Ovary (tissue), 7 donors: ENCODE measurements at regions not wholly inside any gene's neighbourhood (a gene's known extent, or its start where the extent isn't known, plus 50 kb on each side); places are given as distances from the start of the nearest gene placed in this dataset.

Experiments
- DNase-seq, 5 donors: peaks; one replicate each; pipeline ENCODE4 v3.0.0-alpha.2; 2019 to 2020
- H3K27ac ChIP-seq, 2 donors: fragments of 200-600 bp; one replicate each; pipeline versions ENCODE4 v1.5.1 to v1.8.0; 2019 to 2022
- H3K27me3 ChIP-seq: fragments of 200-600 bp; one replicate; pipeline ENCODE4 v1.8.0; 2022
- H3K36me3 ChIP-seq: fragments of 200-600 bp; sonication (generic); one replicate; pipeline ENCODE4 v1.5.1; 2019
- H3K4me1 ChIP-seq: one replicate; pipeline ENCODE4 v1.8.1; 2013; ENCODE audit warnings: mild to moderate bottlenecking, moderate library complexity; ENCODE audit not compliant: insufficient read depth
- H3K4me3 ChIP-seq: fragments of 200-600 bp; sonication (generic); one replicate; pipeline ENCODE4 v1.5.1; 2017
- H3K9me3 ChIP-seq, 2 donors: fragments of 200-600 bp in 1 of 2; sonication (generic) in 1 of 2; one replicate each; pipeline versions ENCODE4 v1.5.1 to v1.8.1; 2013 to 2019; ENCODE audit warnings: mild to moderate bottlenecking in 1 of 2, moderate library complexity in 1 of 2
- EP300 ChIP-seq: sonication (generic); formaldehyde crosslinking; IDR thresholded peaks from one replicate; pipeline ENCODE4 v1.6.1; 2017; ENCODE audit warnings: antibody characterized with exemption
- POLR2A ChIP-seq: fragments of 450-650 bp; IDR thresholded peaks from one replicate; pipeline ENCODE4 v1.6.1; 2017; ENCODE audit warnings: antibody characterized with exemption, mild to moderate bottlenecking, moderate library complexity
- WGBS, 3 donors: extraction: QIAGEN DNeasy Blood & Tissue Kit in 1 of 3; methylation state at CpG; one replicate each; pipeline versions ENCODE4 v1.1.5 to v1.1.7; 2013 to 2017; 5-methylcytosine and 5-hydroxymethylcytosine counted together
- intact Hi-C, 4 donors: fragments of 100-400 bp; cut with DNase I; formaldehyde crosslinking; loops; one replicate each; pipeline versions ENCODE4 v1.11.0 to v1.15.1; 2022 to 2023
- TF ChIP-seq, protein P1 (sequence below), 3 donors: fragments of 450-650 bp in 2 of 3; fragments of 200-600 bp in 1 of 3; IDR thresholded peaks; one replicate each; pipeline versions ENCODE4 v1.5.1 to v1.8.0; 2016 to 2022; ENCODE audit warnings: antibody characterized with exemption in 3 of 3, mild to moderate bottlenecking in 1 of 3
- donor health status: DM: no; HTN: no; CAD: no; lungs with moderate emphysema.
- donor health status: DM: no; HTN: no; CAD: no.
- donor health status: Bipolar disorder and iron deficiency.
- donor health status: DM: no; HTN: no; CAD: no.
- donor health status: DM: yes; HTN: yes; CAD: no.

DNA sequence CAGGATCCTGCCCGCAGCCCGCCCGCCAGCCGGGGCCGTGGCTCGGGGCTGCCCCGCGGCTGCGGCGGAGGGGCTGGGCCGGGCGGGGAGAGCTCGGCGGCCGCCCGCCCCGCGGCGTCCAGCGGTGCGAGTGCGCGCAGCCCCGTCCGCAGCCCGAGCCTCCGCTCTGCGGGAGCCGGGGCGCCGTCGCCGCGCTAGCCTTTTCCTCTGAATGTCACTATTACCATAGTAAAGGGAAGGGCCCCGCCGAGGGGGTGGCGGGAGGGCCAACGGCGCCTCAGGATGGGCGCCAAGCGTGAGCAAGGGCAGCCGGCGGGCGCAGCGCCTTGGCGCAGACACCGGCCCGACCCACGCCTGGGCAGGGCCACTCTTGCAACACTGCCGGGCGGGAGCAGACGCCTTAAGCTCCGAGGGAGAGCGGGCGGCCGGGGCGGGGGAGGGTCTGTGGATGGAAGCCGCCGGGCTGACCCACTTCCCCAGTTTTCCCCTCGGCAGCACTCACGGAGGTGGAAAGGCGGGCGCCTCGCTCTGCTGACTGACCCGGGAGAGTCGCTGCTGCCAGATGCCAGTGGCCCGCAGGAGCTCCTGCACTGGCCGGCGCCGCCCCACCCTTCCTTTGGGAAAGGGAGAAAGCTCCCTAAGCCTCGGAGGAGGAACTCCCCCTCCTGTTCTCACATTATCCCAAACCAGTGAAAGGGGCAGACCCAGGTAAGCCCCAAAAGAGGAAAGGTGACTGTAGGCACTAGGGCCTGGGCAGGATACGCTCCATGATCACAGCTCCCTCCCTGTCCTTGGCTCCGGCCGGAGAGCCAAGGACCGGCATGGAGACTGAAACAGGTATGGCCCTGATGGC lies 329.4 kb downstream of the HNRNPD start:
- Histone ChIP-seq H3K9me3 (no peaks in the 10 kb centered on the region), H3K4me3 (peak overlapping the region; percentile 26), H3K36me3 (no peaks in the 10 kb centered on the region), H3K27ac (no peak overlapping the region), H3K27me3 (no peaks in the 10 kb centered on the region), H3K4me1 (peaks cover 4% of the 10 kb centered on the region)
- intact Hi-C loops: no loop called here
- 1 to 2% (median 1%) methylated on average over 18 to 75 of the region's 75 CpGs for WGBS, 3 donors
- TF ChIP-seq POLR2A (no peak), EP300 (no peak)
- TF ChIP-seq, protein P1, sequence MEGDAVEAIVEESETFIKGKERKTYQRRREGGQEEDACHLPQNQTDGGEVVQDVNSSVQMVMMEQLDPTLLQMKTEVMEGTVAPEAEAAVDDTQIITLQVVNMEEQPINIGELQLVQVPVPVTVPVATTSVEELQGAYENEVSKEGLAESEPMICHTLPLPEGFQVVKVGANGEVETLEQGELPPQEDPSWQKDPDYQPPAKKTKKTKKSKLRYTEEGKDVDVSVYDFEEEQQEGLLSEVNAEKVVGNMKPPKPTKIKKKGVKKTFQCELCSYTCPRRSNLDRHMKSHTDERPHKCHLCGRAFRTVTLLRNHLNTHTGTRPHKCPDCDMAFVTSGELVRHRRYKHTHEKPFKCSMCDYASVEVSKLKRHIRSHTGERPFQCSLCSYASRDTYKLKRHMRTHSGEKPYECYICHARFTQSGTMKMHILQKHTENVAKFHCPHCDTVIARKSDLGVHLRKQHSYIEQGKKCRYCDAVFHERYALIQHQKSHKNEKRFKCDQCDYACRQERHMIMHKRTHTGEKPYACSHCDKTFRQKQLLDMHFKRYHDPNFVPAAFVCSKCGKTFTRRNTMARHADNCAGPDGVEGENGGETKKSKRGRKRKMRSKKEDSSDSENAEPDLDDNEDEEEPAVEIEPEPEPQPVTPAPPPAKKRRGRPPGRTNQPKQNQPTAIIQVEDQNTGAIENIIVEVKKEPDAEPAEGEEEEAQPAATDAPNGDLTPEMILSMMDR (IDR thresholded peaks at IDR 0.05): no peak
- peak; percentile 28 to 71 (median 55) for DNase-seq

DNA sequence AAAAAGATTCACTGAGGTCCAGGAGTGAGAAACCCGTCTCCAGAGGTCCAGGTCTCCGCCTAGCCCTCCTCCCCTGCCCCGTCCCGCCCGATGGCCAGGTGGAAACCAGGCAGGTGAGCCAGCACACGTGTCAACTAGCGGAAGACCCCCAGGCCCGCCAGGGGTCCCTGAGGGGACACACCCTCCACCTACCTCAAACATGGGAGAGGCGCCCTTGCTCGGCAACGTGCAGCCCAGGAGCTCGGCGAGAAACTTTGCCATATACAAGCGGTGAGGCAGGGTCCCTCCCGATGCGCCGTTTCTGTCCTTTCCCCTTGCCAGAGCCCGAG lies 330.0 kb downstream of the HNRNPD start:
- intact Hi-C loops: no loop called here
- 2 to 5% (median 5%) methylated on average over 14 to 18 of the region's 18 CpGs for WGBS, 3 donors
- Histone ChIP-seq H3K4me3 (peak overlapping the region; percentile 26), H3K27me3 (no peaks in the 10 kb centered on the region), H3K27ac (no peak overlapping the region), H3K4me1 (peaks cover 4% of the 10 kb centered on the region), H3K36me3 (no peaks in the 10 kb centered on the region), H3K9me3 (no peaks in the 10 kb centered on the region)
- TF ChIP-seq EP300: no peak
- TF ChIP-seq POLR2A: no peak
- TF ChIP-seq, protein P1 (IDR thresholded peaks at IDR 0.05): no peak
- DNase-seq: no peak

DNA sequence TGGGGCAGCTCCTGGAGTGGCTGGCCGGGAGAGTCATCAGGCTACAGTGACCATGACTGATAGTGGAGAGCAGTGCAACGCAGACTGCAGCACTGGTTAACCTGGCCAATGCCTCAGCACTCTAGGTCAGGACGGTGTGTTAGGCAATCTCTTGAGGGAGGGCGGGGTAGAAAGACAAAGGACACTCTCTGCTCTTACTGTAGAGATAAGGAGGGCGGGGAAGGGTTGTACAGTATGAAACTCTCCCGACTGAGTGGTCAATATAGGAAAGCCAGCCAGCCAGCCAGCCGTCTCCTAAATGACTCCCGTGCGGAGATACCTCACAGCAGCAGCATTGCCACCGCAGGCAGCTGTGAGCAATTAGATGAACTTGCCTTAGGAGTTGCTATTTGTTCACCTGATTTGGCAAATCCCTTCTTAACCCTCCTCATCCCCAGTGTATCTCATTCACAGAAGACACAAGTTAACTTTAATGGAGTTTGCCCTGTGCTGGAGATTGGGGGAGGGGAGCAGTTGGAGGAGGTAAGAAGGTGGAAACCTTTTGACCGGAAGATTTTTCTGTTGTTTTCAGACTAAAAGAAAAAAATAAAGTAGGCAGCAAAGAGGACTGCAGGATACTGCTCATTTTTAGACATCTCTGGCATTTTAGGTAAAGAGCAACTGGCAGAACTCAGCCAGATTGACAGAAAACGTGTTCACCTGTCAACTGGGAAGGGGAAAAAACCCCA lies 330.5 kb downstream of the HNRNPD start:
- TF ChIP-seq POLR2A (no peak), EP300 (no peak)
- TF ChIP-seq, protein P1 (IDR thresholded peaks at IDR 0.05): no peak
- H3K9me3 ChIP-seq: no peaks in the 10 kb centered on the region
- intact Hi-C loops: no loop called here
- 22 to 34% (median 29%) methylated on average over 12 of the region's 12 CpGs for WGBS, 3 donors
- no peaks in the 10 kb centered on the region for H3K36me3 ChIP-seq
- H3K4me1 ChIP-seq: peaks cover 4% of the 10 kb centered on the region
- H3K27me3 ChIP-seq: no peaks in the 10 kb centered on the region
- DNase-seq: no peak
- no peak overlapping the region for H3K4me3 ChIP-seq
- H3K27ac ChIP-seq: no peak overlapping the region

DNA sequence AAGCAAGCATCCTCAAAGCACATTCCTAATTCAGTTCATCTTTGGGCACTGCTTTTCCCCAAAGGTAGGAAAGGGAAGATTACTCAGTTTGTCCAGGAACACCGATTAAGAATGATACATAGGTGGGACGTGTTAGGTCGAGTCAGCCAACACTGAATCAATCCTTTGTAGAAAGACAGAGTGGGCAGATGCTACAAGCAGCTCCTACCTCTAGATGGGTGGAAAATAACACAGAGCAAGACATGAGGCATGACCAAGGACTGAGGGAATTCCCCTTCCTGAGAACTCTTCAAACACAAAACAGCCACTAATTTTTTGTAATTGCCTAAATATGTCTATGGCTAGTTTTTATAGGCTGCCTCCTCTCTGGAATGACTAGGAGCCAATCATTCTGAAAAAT lies 331.7 kb downstream of the HNRNPD start:
- no peak for DNase-seq
- Histone ChIP-seq H3K4me3 (no peak overlapping the region), H3K4me1 (peaks cover 4% of the 10 kb centered on the region), H3K9me3 (no peaks in the 10 kb centered on the region), H3K36me3 (no peaks in the 10 kb centered on the region), H3K27ac (no peak overlapping the region), H3K27me3 (no peaks in the 10 kb centered on the region)
- 52 to 69% (median 61%) methylated on average over 3 of the region's 3 CpGs for WGBS, 3 donors
- no peak for TF ChIP-seq POLR2A
- intact Hi-C loops: no loop called here

DNA sequence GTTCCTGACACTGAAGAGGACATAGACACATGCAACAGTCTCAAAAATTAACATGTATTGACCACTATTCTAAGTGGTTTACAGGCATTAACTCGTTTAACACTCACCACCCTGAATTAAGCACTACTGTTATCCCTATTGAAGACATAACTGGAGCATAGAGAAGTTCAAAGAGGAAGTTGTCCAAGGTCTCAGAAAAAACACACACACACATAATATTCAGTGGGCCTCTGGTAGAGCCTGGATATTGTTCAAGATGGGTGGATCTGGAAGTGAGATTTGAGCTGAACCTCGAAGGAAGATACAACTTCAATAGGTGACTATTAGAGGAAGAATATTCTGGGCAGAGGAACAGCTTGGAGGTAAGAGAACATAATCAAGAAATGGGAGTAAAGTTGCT lies 334.9 kb downstream of the HNRNPD start:
- Histone ChIP-seq H3K27ac (no peak overlapping the region), H3K27me3 (no peaks in the 10 kb centered on the region), H3K9me3 (no peaks in the 10 kb centered on the region), H3K36me3 (no peaks in the 10 kb centered on the region), H3K4me3 (no peak overlapping the region), H3K4me1 (peaks cover 1% of the 10 kb centered on the region)
- no peak for DNase-seq
- intact Hi-C loops: no loop called here
- TF ChIP-seq POLR2A: no peak
- TF ChIP-seq EP300: no peak
- TF ChIP-seq, protein P1 (IDR thresholded peaks at IDR 0.05): no peak
- 41 to 50% (median 42%) methylated on average over 2 of the region's 2 CpGs for WGBS, 3 donors
